ENCODE measurements at regions not wholly inside any gene's neighbourhood (a gene's known extent, or its start where the extent isn't known, plus 50 kb on each side); places are given as distances from the start of the nearest gene placed in this dataset.

DNA sequence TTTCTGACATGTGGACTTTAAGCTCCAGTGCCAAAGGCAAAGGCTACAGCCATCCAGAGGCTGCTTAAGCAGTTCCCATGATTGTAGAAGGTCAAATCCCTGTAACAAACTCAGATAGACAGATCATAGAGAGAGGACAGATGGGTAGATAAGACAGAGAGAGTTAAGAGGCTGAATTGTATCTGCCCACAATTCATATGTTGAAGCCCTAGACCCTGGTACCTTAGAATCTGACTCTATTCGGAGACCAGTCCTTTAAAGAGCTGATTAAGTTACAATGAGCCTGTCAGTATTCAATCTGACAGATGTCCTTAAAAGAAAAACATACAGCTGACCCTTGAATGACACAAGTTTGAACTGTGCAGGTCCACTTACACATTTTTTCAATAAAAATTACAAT lies 115.2 kb downstream of the RAP2A start:
- H3K9me3 ChIP-seq (ENCODE audit: control extremely low read depth in 1 of 3, control insufficient read depth in 2 of 3, insufficient read depth in 1 of 3, low read length in 2 of 3) = peaks cover 0 to 9% (median 0%) of the 10 kb centered on the region in 3 donors
- peaks cover 7% of the 10 kb centered on the region for H3K4me1 Mint-ChIP-seq
- no peak overlapping the region for H3K27ac ChIP-seq (ENCODE audit: low read length in 2 of 2)
- H3K36me3 ChIP-seq (replicated peaks in 1 of 2; ENCODE audit: control extremely low read depth in 1 of 2, control insufficient read depth in 1 of 2, extremely low read depth in 1 of 2, insufficient read depth in 2 of 2, low read length in 1 of 2) = no peaks in the 10 kb centered on the region
- no peak overlapping the region for H3K27ac Mint-ChIP-seq
- H3K9me3 Mint-ChIP-seq (ENCODE audit: insufficient read depth) = peaks cover 2% of the 10 kb centered on the region
- no peak overlapping the region for H3K4me3 ChIP-seq (ENCODE audit: control extremely low read depth in 1 of 5, extremely low read depth in 1 of 5, insufficient read depth in 1 of 5, low read depth in 2 of 5, low read length in 4 of 5)
- 100% methylated on average over 1 of the region's 1 CpG for WGBS (ENCODE audit: insufficient coverage)
- no peak overlapping the region for H3K4me3 Mint-ChIP-seq
- no peaks in the 10 kb centered on the region for H3K4me1 ChIP-seq (ENCODE audit: control insufficient read depth in 2 of 2, insufficient read depth in 2 of 2, low read length in 2 of 2)
- H3K79me2 ChIP-seq (ENCODE audit: control insufficient read depth, insufficient read depth, low read length) = no peaks in the 10 kb centered on the region
- no peaks in the 10 kb centered on the region for H3K27me3 Mint-ChIP-seq
- H4K20me1 ChIP-seq (ENCODE audit: control insufficient read depth, insufficient read depth, low read length, poor library complexity, severe bottlenecking) = no peaks in the 10 kb centered on the region
- ATAC-seq (ENCODE audit: low read depth) (no peak), DNase-seq (no peak)
- ChIA-PET POLR2A (no interaction called here), CTCF (no interaction called here)
- no peak overlapping the region for H2AFZ ChIP-seq (ENCODE audit: insufficient read depth, low read depth, low read length, poor library complexity, severe bottlenecking)
- peaks cover 0 to 5% (median 0%) of the 10 kb centered on the region in 4 experiments for H3K27me3 ChIP-seq (replicated peaks in 1 of 4; ENCODE audit: control extremely low read depth in 1 of 4, control insufficient read depth in 3 of 4, insufficient read depth in 4 of 4, low read length in 3 of 4)
- H3K9ac ChIP-seq (ENCODE audit: low read length) = no peak overlapping the region
- TF ChIP-seq, protein P1, sequence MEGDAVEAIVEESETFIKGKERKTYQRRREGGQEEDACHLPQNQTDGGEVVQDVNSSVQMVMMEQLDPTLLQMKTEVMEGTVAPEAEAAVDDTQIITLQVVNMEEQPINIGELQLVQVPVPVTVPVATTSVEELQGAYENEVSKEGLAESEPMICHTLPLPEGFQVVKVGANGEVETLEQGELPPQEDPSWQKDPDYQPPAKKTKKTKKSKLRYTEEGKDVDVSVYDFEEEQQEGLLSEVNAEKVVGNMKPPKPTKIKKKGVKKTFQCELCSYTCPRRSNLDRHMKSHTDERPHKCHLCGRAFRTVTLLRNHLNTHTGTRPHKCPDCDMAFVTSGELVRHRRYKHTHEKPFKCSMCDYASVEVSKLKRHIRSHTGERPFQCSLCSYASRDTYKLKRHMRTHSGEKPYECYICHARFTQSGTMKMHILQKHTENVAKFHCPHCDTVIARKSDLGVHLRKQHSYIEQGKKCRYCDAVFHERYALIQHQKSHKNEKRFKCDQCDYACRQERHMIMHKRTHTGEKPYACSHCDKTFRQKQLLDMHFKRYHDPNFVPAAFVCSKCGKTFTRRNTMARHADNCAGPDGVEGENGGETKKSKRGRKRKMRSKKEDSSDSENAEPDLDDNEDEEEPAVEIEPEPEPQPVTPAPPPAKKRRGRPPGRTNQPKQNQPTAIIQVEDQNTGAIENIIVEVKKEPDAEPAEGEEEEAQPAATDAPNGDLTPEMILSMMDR (IDR thresholded peaks at IDR 0.05) = no peak
- no peak for TF ChIP-seq EZH2 (IDR thresholded peaks at IDR 0.05; ENCODE audit: borderline replicate concordance, insufficient read depth, low read depth, low read length, poor library complexity, severe bottlenecking)
- intact Hi-C loops (cut with micrococcal nuclease) = no loop called here
- no peak overlapping the region for H3K4me2 ChIP-seq (replicated peaks; ENCODE audit: low read depth, low read length, poor library complexity, severe bottlenecking)

DNA sequence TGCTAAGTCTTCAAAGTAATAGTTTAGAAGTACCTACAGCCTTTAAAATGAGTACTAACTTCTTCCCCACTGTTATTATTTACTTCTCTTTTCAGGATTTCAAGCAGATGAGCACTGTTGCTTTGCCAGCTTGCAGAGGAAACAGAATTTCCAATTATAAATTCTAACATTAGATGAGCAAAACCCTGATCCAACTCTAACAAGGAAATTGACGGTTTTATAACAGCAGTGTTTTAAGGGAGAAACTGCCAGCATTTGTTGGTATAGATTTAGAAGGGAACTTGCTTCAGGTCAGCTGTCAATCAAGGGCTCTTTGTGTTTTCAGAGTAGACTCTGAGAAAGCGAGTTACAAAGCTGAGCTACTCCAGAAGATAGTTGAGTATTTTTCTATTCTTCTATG lies 120.5 kb downstream of the RAP2A start:
- H2AFZ ChIP-seq (ENCODE audit: insufficient read depth, low read depth, low read length, poor library complexity, severe bottlenecking) = no peak overlapping the region
- no peaks in the 10 kb centered on the region for H3K9me3 Mint-ChIP-seq (ENCODE audit: insufficient read depth)
- no peak overlapping the region for H3K27ac Mint-ChIP-seq
- WGBS (ENCODE audit: insufficient coverage) = 100% methylated on average over 1 of the region's 2 CpGs
- no peaks in the 10 kb centered on the region for H3K79me2 ChIP-seq (ENCODE audit: control insufficient read depth, insufficient read depth, low read length)
- ChIA-PET CTCF (interaction anchor here (1.0 kb wide), 1 partner anchor 445 kb away, joined by 3 read pairs; no protein-coding TSS in a partner anchor), POLR2A (no interaction called here)
- H3K4me1 ChIP-seq (ENCODE audit: control insufficient read depth in 2 of 2, insufficient read depth in 2 of 2, low read length in 2 of 2) = no peaks in the 10 kb centered on the region
- no peaks in the 10 kb centered on the region for H3K9me3 ChIP-seq (ENCODE audit: control extremely low read depth in 1 of 3, control insufficient read depth in 2 of 3, insufficient read depth in 1 of 3, low read length in 2 of 3)
- no peaks in the 10 kb centered on the region for H3K27me3 Mint-ChIP-seq
- no peak for ATAC-seq (ENCODE audit: low read depth)
- no peak overlapping the region for H3K9ac ChIP-seq (ENCODE audit: low read length)
- no peaks in the 10 kb centered on the region for H3K36me3 ChIP-seq (replicated peaks in 1 of 2; ENCODE audit: control extremely low read depth in 1 of 2, control insufficient read depth in 1 of 2, extremely low read depth in 1 of 2, insufficient read depth in 2 of 2, low read length in 1 of 2)
- no peaks in the 10 kb centered on the region for H4K20me1 ChIP-seq (ENCODE audit: control insufficient read depth, insufficient read depth, low read length, poor library complexity, severe bottlenecking)
- no peak for DNase-seq
- H3K27me3 ChIP-seq (replicated peaks in 1 of 4; ENCODE audit: control extremely low read depth in 1 of 4, control insufficient read depth in 3 of 4, insufficient read depth in 4 of 4, low read length in 3 of 4) = peaks cover 0 to 5% (median 0%) of the 10 kb centered on the region in 4 experiments
- TF ChIP-seq, protein P1 (IDR thresholded peaks at IDR 0.05) = no peak
- no peak for TF ChIP-seq EZH2 (IDR thresholded peaks at IDR 0.05; ENCODE audit: borderline replicate concordance, insufficient read depth, low read depth, low read length, poor library complexity, severe bottlenecking)
- H3K4me3 Mint-ChIP-seq = no peak overlapping the region
- H3K27ac ChIP-seq (ENCODE audit: low read length in 2 of 2) = no peak overlapping the region
- intact Hi-C loops (cut with micrococcal nuclease) = no loop called here
- H3K4me2 ChIP-seq (replicated peaks; ENCODE audit: low read depth, low read length, poor library complexity, severe bottlenecking) = no peak overlapping the region
- H3K4me3 ChIP-seq (ENCODE audit: control extremely low read depth in 1 of 5, extremely low read depth in 1 of 5, insufficient read depth in 1 of 5, low read depth in 2 of 5, low read length in 4 of 5) = no peak overlapping the region
- no peaks in the 10 kb centered on the region for H3K4me1 Mint-ChIP-seq

Measured in B cell (primary cell).